ENCODE measurements at regions not wholly inside any gene's neighbourhood (a gene's known extent, or its start where the extent isn't known, plus 50 kb on each side); places are given as distances from the start of the nearest gene placed in this dataset.

- TF ChIP-seq CTCF (IDR thresholded peaks at IDR 0.05), result no peak
- no peak for TF ChIP-seq POLR2AphosphoS5 (IDR thresholded peaks at IDR 0.05)
- TF ChIP-seq EP300 (IDR thresholded peaks at IDR 0.05), result no peak
- no peak for TF ChIP-seq POLR2A (IDR thresholded peaks at IDR 0.05)
These were observed 356.8 kb upstream of the DMAC1 start for GRCh38 chr9:8156346-8156745.
